ENCODE measurements at regions not wholly inside any gene's neighbourhood (a gene's known extent, or its start where the extent isn't known, plus 50 kb on each side); places are given as distances from the start of the nearest gene placed in this dataset.

GRCh38 chr1:239174880-239175279, 211.5 kb upstream of the CHRM3 start:
- Histone ChIP-seq H3K79me2 (ENCODE audit: insufficient read depth, low read length) (no peaks in the 10 kb centered on the region), H3K27ac (ENCODE audit: low read length) (no peak overlapping the region), H3K4me1 (ENCODE audit: insufficient read depth, low read length) (no peaks in the 10 kb centered on the region), H3K9ac (ENCODE audit: low read depth, low read length) (no peak overlapping the region), H3K4me3 (ENCODE audit: low read depth in 1 of 2, low read length in 2 of 2) (no peak overlapping the region), H3K36me3 (ENCODE audit: insufficient read depth, low read length) (no peaks in the 10 kb centered on the region), H3K27me3 (ENCODE audit: insufficient read depth, low read length, poor library complexity) (no peaks in the 10 kb centered on the region), H2AFZ (ENCODE audit: low read depth, low read length) (no peak overlapping the region), H4K20me1 (ENCODE audit: insufficient read depth, low read length) (no peaks in the 10 kb centered on the region), H3K9me3 (ENCODE audit: insufficient read depth, low read length, severe bottlenecking) (no peaks in the 10 kb centered on the region), H3K4me2 (ENCODE audit: insufficient read depth, low read length) (no peak overlapping the region)
- TF ChIP-seq EZH2 (IDR thresholded peaks at IDR 0.05; ENCODE audit: borderline replicate concordance, low read depth, low read length, severe bottlenecking) (no peak), CTCF (IDR thresholded peaks at IDR 0.05; ENCODE audit: borderline replicate concordance, extremely low read depth, low read length, poor library complexity, severe bottlenecking) (no peak)
- ATAC-seq (ENCODE audit: insufficient read depth, low read depth), result no peak
- no peak for DNase-seq

- Histone ChIP-seq H3K4me1 (ENCODE audit: insufficient read depth, low read length) (no peaks in the 10 kb centered on the region), H3K4me2 (ENCODE audit: insufficient read depth, low read length) (no peak overlapping the region), H3K9me3 (ENCODE audit: insufficient read depth, low read length, severe bottlenecking) (peaks cover 4% of the 10 kb centered on the region), H3K4me3 (ENCODE audit: low read depth in 1 of 2, low read length in 2 of 2) (no peak overlapping the region), H3K27ac (ENCODE audit: low read length) (no peak overlapping the region), H3K79me2 (ENCODE audit: insufficient read depth, low read length) (no peaks in the 10 kb centered on the region), H3K36me3 (ENCODE audit: insufficient read depth, low read length) (no peaks in the 10 kb centered on the region), H3K27me3 (ENCODE audit: insufficient read depth, low read length, poor library complexity) (no peaks in the 10 kb centered on the region), H3K9ac (ENCODE audit: low read depth, low read length) (no peak overlapping the region), H2AFZ (ENCODE audit: low read depth, low read length) (no peak overlapping the region), H4K20me1 (ENCODE audit: insufficient read depth, low read length) (no peaks in the 10 kb centered on the region)
- ATAC-seq (ENCODE audit: insufficient read depth, low read depth) (no peak), DNase-seq (no peak)
- TF ChIP-seq CTCF (IDR thresholded peaks at IDR 0.05; ENCODE audit: borderline replicate concordance, extremely low read depth, low read length, poor library complexity, severe bottlenecking) (no peak), EZH2 (IDR thresholded peaks at IDR 0.05; ENCODE audit: borderline replicate concordance, low read depth, low read length, severe bottlenecking) (no peak)
Observed at GRCh38 chr1:239170828-239171227, 215.5 kb upstream of the CHRM3 start.

- Histone ChIP-seq H3K27ac (ENCODE audit: low read length) (no peak overlapping the region), H3K4me1 (ENCODE audit: insufficient read depth, low read length) (no peaks in the 10 kb centered on the region), H3K4me2 (ENCODE audit: insufficient read depth, low read length) (no peak overlapping the region), H2AFZ (ENCODE audit: low read depth, low read length) (no peak overlapping the region), H4K20me1 (ENCODE audit: insufficient read depth, low read length) (no peaks in the 10 kb centered on the region), H3K36me3 (ENCODE audit: insufficient read depth, low read length) (no peaks in the 10 kb centered on the region), H3K79me2 (ENCODE audit: insufficient read depth, low read length) (no peaks in the 10 kb centered on the region), H3K9ac (ENCODE audit: low read depth, low read length) (no peak overlapping the region), H3K27me3 (ENCODE audit: insufficient read depth, low read length, poor library complexity) (no peaks in the 10 kb centered on the region), H3K4me3 (ENCODE audit: low read depth in 1 of 2, low read length in 2 of 2) (no peak overlapping the region), H3K9me3 (ENCODE audit: insufficient read depth, low read length, severe bottlenecking) (peaks cover 4% of the 10 kb centered on the region)
- no peak for DNase-seq
- no peak for ATAC-seq (ENCODE audit: insufficient read depth, low read depth)
- TF ChIP-seq EZH2 (IDR thresholded peaks at IDR 0.05; ENCODE audit: borderline replicate concordance, low read depth, low read length, severe bottlenecking) (no peak), CTCF (IDR thresholded peaks at IDR 0.05; ENCODE audit: borderline replicate concordance, extremely low read depth, low read length, poor library complexity, severe bottlenecking) (no peak)
Observed at GRCh38 chr1:239169276-239169675, 217.1 kb upstream of the CHRM3 start.

All from DND-41 (cell line).